NCI-H1694 treated with DMSO at 0.1 percent for 48 hours (cell line): ENCODE measurements at regions not wholly inside any gene's neighbourhood (a gene's known extent, or its start where the extent isn't known, plus 50 kb on each side); places are given as distances from the start of the nearest gene placed in this dataset.
"Not testable (repeated sequence)": the region's sequence is repeated elsewhere in the genome, so short reads cannot be mapped to it uniquely, and the experiment has no call there.

Experiments used
- DNase-seq: peaks from one replicate; lab custom pipeline; 2025; lab: John Stamatoyannopoulos, UW

DNA sequence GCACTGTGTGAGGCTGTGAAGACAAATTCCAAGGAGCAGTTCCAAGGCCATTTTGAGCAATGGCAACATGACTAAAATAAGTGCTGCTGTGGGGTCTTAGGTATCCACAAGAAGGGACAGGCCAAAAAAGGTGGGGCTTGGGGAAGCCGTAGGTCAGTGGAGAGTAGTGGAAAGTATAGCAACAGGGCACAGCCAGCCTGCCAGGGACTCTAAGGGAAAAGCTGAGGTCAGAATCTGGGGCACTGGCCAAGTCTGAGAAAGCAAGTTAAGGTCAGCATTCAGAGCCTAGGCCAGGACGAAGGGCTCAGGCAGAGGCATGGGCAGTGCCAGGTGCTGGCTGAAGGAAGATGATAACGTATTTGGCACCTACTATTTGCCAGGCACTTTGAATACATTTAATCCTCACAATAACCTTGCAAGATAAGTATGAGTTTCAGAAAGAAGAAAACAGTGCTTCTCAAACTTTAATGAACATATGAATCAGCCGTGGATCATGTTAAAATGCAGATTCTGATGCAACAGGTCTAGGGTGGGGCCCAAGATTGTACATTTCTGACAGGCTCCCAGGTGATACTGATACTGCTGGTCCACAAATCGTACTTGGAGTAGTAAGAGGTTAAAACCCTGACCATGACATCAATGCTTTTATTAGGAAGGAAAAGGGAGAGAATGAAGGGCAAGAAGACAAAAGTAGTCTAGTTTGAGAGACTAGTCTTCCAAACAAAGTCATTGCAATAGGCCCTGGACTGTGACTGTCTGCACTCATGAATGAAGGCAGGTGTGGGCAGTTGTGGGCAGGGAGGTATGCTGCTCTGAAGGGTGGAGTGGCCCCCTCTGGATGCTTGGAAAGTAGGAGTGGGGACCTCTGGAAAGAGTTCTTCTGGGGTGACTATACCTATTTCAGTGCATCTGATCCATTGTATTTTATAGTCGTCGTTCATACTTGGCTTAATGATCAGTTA is 106.3 kb upstream of the ANKRD28 start:
- DNase-seq, result no peak

DNA sequence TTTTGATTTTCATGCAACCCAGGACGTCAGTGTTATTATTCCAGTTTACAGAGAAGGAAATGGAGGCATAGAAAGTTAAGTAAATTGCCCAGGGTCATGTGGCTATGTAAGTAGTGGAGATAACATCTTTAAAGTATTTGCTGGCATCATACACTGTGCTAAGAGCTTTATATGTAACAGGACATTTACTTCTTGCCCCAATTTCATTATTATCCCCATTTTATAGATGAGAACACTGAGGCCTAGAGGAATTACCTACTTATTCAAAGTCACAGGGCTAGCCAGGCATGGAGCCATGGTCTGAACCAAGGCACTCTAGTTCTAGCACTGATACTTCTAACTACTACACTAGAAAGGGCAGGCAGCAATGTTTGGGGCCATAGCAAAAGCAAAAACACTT is 107.3 kb upstream of the ANKRD28 start:
- no peak for DNase-seq

- not testable (repeated sequence) for DNase-seq
These were observed 109.6 kb upstream of the ANKRD28 start for GRCh38 chr3:15907403-15907802.

GRCh38 chr3:15918988-15919387 is 121.2 kb upstream of the ANKRD28 start:
- DNase-seq, result no peak

GRCh38 chr3:15919971-15920370 is 122.2 kb upstream of the ANKRD28 start:
- no peak for DNase-seq

GRCh38 chr3:15923640-15924405 is 126.0 kb upstream of the ANKRD28 start:
- DNase-seq, result no peak

- no peak for DNase-seq
These were observed 127.1 kb upstream of the ANKRD28 start for GRCh38 chr3:15924914-15925313.

- DNase-seq, result no peak
These were observed 129.1 kb upstream of the ANKRD28 start for GRCh38 chr3:15926871-15927270.

GRCh38 chr3:15927969-15928368 is 130.2 kb upstream of the ANKRD28 start:
- DNase-seq, result no peak

DNA sequence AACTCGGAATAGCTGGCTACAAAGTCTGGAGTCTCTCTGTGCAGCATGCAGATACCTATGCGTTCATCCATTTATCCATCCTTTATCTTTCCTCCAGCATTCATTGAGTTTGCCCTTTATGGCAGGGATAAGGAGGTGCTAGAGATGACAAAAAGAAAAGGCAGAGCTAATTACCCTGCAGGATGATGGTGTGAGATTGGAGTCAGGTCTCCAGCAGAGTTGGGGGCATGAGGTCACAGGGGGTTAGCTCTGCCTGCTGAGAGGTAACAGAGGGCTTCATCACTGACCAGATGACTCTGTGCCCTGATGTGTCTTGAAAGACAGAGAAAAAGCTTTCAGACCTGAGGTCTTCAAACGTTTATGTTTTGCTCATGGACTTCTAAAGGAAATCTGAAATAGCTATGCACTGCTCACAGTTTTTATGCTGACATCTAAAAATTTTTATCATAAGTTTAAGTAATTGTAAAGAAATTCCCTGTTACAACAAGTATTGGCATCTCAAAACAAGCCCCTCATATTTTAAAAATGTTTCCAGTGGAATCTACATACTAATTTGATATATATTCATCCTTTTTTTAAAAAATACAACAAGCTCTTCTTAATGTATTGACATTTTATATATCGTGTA is 132.3 kb upstream of the ANKRD28 start:
- no peak for DNase-seq

- no peak for DNase-seq
These were observed 134.8 kb upstream of the ANKRD28 start for GRCh38 chr3:15932348-15933300.

- no peak for DNase-seq
These were observed 135.8 kb upstream of the ANKRD28 start for GRCh38 chr3:15933439-15934139.

GRCh38 chr3:15934389-15935195 is 136.8 kb upstream of the ANKRD28 start:
- DNase-seq, result no peak

GRCh38 chr3:15936312-15936711 is 138.5 kb upstream of the ANKRD28 start:
- DNase-seq, result no peak

DNA sequence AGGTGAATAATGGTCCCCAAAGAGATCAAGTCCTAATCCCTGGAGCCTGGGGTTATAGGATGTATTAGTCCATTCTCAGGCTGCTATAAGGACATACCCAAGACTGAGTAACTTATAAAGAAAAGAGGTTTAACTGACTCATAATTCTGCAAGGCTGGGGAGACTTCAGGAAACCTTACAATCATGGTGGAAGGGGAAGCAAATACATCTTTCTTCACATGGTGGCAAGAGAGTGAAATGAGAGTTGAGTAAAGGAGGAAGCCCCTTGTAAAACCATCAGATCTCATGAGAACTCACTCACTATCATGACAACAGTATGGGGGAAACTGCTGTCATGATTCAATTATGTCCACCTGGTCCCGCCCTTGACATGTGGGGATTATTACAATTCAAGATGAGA is 142.9 kb upstream of the ANKRD28 start:
- DNase-seq, result no peak

DNA sequence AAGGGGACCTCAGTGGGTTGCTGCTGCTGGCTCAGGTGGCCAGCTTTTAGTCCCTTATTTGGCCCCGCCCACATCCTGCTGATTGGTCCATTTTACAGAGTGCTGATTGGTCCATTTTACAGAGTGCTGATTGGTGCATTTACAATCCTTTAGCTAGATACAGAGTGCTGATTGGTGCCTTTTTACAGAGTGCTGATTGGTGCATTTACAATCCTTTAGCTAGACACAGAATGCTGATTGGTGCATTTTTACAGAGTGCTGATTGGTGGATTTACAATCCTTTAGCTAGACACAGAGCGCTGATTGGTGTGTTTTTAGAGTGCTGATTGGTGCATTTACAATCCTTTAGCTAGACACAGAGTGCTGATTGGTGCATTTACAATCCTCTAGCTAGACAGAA is 143.7 kb upstream of the ANKRD28 start:
- not testable (repeated sequence) for DNase-seq

GRCh38 chr3:15941958-15942357 is 144.2 kb upstream of the ANKRD28 start:
- no peak for DNase-seq

GRCh38 chr3:15942462-15942861 is 144.7 kb upstream of the ANKRD28 start:
- no peak for DNase-seq

GRCh38 chr3:15942936-15943335 is 145.2 kb upstream of the ANKRD28 start:
- DNase-seq, result no peak

DNA sequence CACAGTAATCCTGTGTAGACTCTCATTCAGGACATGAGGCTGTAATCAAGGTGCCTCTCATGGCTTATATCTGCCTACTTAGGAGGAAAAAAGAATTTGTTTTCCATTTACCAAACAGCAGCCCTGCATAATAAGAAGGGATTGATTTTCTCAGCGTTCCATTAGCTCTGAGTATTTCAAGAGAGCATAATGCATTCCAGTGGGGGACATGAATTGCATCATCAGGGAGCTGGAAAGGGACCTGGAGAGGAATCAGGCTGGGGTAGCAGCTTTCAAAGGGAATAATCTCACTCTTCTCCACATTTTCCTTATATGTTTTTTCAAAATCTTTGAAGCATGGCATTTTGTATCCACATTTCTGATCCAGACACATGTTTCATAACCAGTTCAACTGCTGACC is 150.6 kb upstream of the ANKRD28 start:
- no peak for DNase-seq
